Endothelial cell of umbilical vein (primary cell): ENCODE measurements at regions not wholly inside any gene's neighbourhood (a gene's known extent, or its start where the extent isn't known, plus 50 kb on each side); places are given as distances from the start of the nearest gene placed in this dataset.

Experiments
- POLR2A ChIP-seq: IDR thresholded peaks from 2 replicates; pipeline ENCODE4 v1.6.1; 2012; ENCODE audit warnings: low read depth, mild to moderate bottlenecking, control low read depth, low read length
- POLR2AphosphoS5 ChIP-seq: IDR thresholded peaks from 2 replicates; pipeline ENCODE4 v1.6.1; 2012; ENCODE audit warnings: low read depth, mild to moderate bottlenecking, control low read depth, low read length, moderate library complexity; ENCODE audit not compliant: insufficient read depth

- TF ChIP-seq POLR2A (no peak), POLR2AphosphoS5 (no peak)
Measured at GRCh38 chr1:112337028-112337531, 58.9 kb upstream of the CTTNBP2NL start.
